Activated CD8-positive, alpha-beta memory T cell treated with anti-CD3 and anti-CD28 coated beads, Interleukin-2, amount 10 ng/mL, durations not matched to agents 7 days and 5 days (primary cell): ENCODE measurements at regions not wholly inside any gene's neighbourhood (a gene's known extent, or its start where the extent isn't known, plus 50 kb on each side); places are given as distances from the start of the nearest gene placed in this dataset.
"Not testable (repeated sequence)": the region's sequence is repeated elsewhere in the genome, so short reads cannot be mapped to it uniquely, and the experiment has no call there.

ENCODE experiments used
- ATAC-seq: fragments of 150-1000 bp; cut with Tn5 transposase; one replicate; pipeline ENCODE4 v1.10.0; 2021; ENCODE audit warnings: moderate library complexity
- CTCF ChIA-PET: fragments of 350-600 bp; sonication (Branson Sonifier 250); formaldehyde crosslinking; loops from one replicate; lab custom pipeline; 2021; ENCODE audit warnings: antibody characterized with exemption; lab: Charles Lee
- DNase-seq: peaks from one replicate; pipeline ENCODE4 v3.0.0-alpha.2; 2020
- H3K27ac Mint-ChIP-seq: one replicate; pipeline ENCODE4 v1.8.0; 2021; ENCODE audit warnings: mild to moderate bottlenecking, mixed read lengths
- H3K27me3 Mint-ChIP-seq: one replicate; pipeline ENCODE4 v1.8.0; 2021; ENCODE audit warnings: mixed read lengths
- H3K36me3 Mint-ChIP-seq: one replicate; pipeline ENCODE4 v1.8.0; 2021; ENCODE audit warnings: mild to moderate bottlenecking, mixed read lengths
- H3K4me1 Mint-ChIP-seq: one replicate; pipeline ENCODE4 v1.8.0; 2021; ENCODE audit warnings: mixed read lengths
- H3K4me3 Mint-ChIP-seq: one replicate; pipeline ENCODE4 v1.8.0; 2021; ENCODE audit warnings: mild to moderate bottlenecking, moderate library complexity, mixed read lengths
- H3K9me3 Mint-ChIP-seq: one replicate; pipeline ENCODE4 v1.8.0; 2022; ENCODE audit warnings: low read depth, mixed read lengths

- ATAC-seq, result no peak
- H3K9me3 Mint-ChIP-seq, result peaks cover 8% of the 10 kb centered on the region
- no peak overlapping the region for H3K4me3 Mint-ChIP-seq
- no peaks in the 10 kb centered on the region for H3K36me3 Mint-ChIP-seq
- DNase-seq, result no peak
- CTCF ChIA-PET, result no interaction called here
- H3K27me3 Mint-ChIP-seq, result no peaks in the 10 kb centered on the region
- H3K4me1 Mint-ChIP-seq, result no peaks in the 10 kb centered on the region
- H3K27ac Mint-ChIP-seq, result no peak overlapping the region
Observed at GRCh38 chr16:7834771-7835431, 502.3 kb downstream of the RBFOX1 start.

- Mint-ChIP-seq H3K27me3 (no peaks in the 10 kb centered on the region), H3K36me3 (no peaks in the 10 kb centered on the region), H3K4me1 (no peaks in the 10 kb centered on the region), H3K4me3 (no peak overlapping the region), H3K9me3 (peaks cover 4% of the 10 kb centered on the region), H3K27ac (no peak overlapping the region)
- CTCF ChIA-PET, result no interaction called here
- DNase-seq, result no peak
- ATAC-seq, result no peak
Observed at GRCh38 chr16:7820816-7821215, 488.2 kb downstream of the RBFOX1 start.

DNA sequence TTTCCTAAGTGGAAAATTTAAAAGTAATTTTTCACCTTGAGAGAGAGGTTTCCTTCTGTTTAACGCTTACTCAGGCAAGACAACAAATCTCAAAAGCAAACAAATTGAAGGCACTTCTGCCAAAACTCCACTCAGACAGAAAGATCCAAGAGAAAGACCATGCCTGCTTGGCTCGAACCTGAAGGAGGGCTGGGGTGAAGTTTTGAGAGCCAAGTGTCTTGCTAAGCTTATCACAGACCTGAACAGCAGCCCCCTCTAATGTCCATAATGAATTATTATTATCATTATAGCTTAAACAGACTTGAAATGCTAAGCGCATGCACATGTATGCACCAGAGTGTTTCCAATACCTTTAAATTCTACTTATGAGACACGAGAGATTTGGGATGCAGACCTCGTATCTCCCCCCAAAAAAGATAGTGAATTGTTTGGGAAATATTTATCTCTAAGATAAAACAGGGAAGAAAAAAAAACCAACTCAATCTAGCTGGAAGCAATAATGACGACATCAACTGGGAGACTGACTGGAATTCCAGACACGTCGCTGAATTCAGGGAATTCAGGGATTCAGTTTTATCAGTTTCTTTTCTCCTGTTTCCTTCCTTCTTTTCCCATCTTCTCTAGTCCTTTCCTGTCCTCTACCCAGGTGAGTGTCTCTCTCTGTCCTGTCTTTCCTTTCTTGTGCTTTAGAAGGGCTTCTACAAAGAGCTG lies 473.2 kb downstream of the RBFOX1 start:
- Mint-ChIP-seq H3K4me1 (no peaks in the 10 kb centered on the region), H3K27ac (no peak overlapping the region), H3K9me3 (peaks cover under 1% of the 10 kb centered on the region), H3K36me3 (no peaks in the 10 kb centered on the region), H3K4me3 (no peak overlapping the region), H3K27me3 (no peaks in the 10 kb centered on the region)
- ATAC-seq, result no peak
- DNase-seq, result no peak
- CTCF ChIA-PET, result no interaction called here

- Mint-ChIP-seq H3K4me1 (no peaks in the 10 kb centered on the region), H3K27me3 (no peaks in the 10 kb centered on the region)
- ATAC-seq, result no peak
Observed at GRCh38 chr16:7804635-7805195, 472.1 kb downstream of the RBFOX1 start.

GRCh38 chr16:7792346-7792745 lies 459.7 kb downstream of the RBFOX1 start:
- Mint-ChIP-seq H3K9me3 (peaks cover 4% of the 10 kb centered on the region), H3K36me3 (no peaks in the 10 kb centered on the region), H3K4me1 (no peaks in the 10 kb centered on the region), H3K27ac (no peak overlapping the region), H3K27me3 (no peaks in the 10 kb centered on the region), H3K4me3 (no peak overlapping the region)
- ATAC-seq (no peak), DNase-seq (no peak)
- CTCF ChIA-PET, result no interaction called here

More at GRCh38 chr16:7804635-7805195, 472.1 kb downstream of the RBFOX1 start:
- no peak overlapping the region for H3K4me3 Mint-ChIP-seq
- peaks cover 2% of the 10 kb centered on the region for H3K9me3 Mint-ChIP-seq
- H3K36me3 Mint-ChIP-seq, result no peaks in the 10 kb centered on the region
- no peak overlapping the region for H3K27ac Mint-ChIP-seq
- CTCF ChIA-PET, result no interaction called here
- DNase-seq, result no peak

GRCh38 chr16:7791028-7791590 lies 458.5 kb downstream of the RBFOX1 start:
- no peaks in the 10 kb centered on the region for H3K36me3 Mint-ChIP-seq
- H3K9me3 Mint-ChIP-seq, result peaks cover 4% of the 10 kb centered on the region
- H3K4me3 Mint-ChIP-seq, result no peak overlapping the region
- no peaks in the 10 kb centered on the region for H3K4me1 Mint-ChIP-seq
- H3K27me3 Mint-ChIP-seq, result no peaks in the 10 kb centered on the region
- no peak for ATAC-seq
- H3K27ac Mint-ChIP-seq, result no peak overlapping the region
- no peak for DNase-seq
- CTCF ChIA-PET, result no interaction called here

DNA sequence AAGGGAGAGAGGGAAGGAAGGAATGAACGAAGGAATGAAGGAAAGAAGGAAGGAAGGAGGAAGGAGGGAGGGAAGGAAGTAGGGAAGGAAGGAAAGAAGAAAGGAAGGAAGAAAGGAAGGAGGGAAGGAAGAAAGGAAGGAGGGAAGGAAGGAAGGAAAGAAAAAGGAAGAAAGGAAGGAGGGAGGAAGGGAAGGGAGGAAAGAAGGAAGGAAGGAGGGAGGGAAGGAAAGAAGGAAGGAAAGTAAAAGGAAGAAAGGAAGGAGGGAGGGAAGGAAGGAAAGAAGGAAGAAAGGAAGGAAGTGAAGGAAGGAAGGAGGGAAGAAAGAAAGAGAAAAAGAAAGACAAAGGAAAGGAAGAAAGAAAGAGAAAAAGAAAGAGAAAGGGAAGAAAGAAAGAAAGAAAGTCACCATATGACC lies 442.4 kb downstream of the RBFOX1 start:
- no peak for DNase-seq
- Mint-ChIP-seq H3K27ac (no peak overlapping the region), H3K27me3 (no peaks in the 10 kb centered on the region), H3K36me3 (no peaks in the 10 kb centered on the region), H3K9me3 (peaks cover 26% of the 10 kb centered on the region), H3K4me3 (no peak overlapping the region), H3K4me1 (no peaks in the 10 kb centered on the region)
- CTCF ChIA-PET, result no interaction called here
- no peak for ATAC-seq

GRCh38 chr16:7772722-7773121 lies 440.1 kb downstream of the RBFOX1 start:
- no peak overlapping the region for H3K27ac Mint-ChIP-seq
- no peaks in the 10 kb centered on the region for H3K36me3 Mint-ChIP-seq
- no peaks in the 10 kb centered on the region for H3K4me1 Mint-ChIP-seq
- ATAC-seq (no peak), DNase-seq (no peak)
- no peaks in the 10 kb centered on the region for H3K27me3 Mint-ChIP-seq
- H3K4me3 Mint-ChIP-seq, result no peak overlapping the region
- H3K9me3 Mint-ChIP-seq, result peaks cover 21% of the 10 kb centered on the region
- CTCF ChIA-PET, result no interaction called here

DNA sequence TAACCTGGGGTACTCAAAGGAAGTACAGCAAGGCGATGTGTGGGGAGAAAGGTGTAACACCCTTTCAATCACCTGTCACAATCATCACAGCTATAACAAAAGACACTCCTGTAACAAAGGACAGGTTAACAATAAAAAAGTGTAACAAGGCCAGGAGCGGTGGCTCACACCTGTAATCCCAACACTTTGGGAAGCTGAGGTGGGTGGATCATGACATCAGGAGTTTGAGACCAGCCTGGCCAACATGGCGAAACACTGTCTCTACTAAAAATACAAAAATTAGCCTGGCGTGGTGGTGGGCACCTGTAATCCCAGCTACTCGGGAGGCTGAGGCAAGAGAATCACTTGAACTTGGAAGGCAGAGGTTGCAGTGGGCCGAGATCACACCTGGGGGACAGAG lies 436.4 kb downstream of the RBFOX1 start:
- DNase-seq, H3K27ac Mint-ChIP-seq, H3K4me1 Mint-ChIP-seq, ATAC-seq, H3K27me3 Mint-ChIP-seq, H3K36me3 Mint-ChIP-seq, H3K4me3 Mint-ChIP-seq, CTCF ChIA-PET: not testable (repeated sequence)
- peaks cover 14% of the 10 kb centered on the region for H3K9me3 Mint-ChIP-seq

DNA sequence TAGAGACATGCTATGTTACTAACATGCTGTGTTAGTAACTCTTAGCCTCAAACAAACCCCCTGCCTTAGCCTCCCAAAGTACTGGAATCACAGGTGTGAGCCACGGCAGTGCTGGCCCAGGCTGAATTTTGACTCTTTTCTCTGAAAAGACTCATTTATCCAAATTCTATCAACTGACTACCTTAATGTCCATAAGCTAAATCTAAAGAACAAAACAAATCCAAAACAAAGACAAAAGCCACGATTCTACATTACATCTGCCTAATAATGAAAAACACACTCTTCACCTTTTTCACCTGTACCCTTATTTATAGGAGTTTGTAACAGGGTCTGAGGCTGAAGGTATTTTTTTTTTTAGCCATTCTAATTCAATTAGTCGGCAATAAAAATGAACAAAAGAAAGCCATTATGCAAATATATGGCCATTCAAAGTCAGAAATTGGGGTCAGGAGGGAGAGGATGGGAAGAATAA lies 432.5 kb downstream of the RBFOX1 start:
- CTCF ChIA-PET, result no interaction called here
- Mint-ChIP-seq H3K4me1 (no peaks in the 10 kb centered on the region), H3K27ac (no peak overlapping the region), H3K27me3 (no peaks in the 10 kb centered on the region), H3K9me3 (peaks cover 7% of the 10 kb centered on the region), H3K36me3 (no peaks in the 10 kb centered on the region), H3K4me3 (no peak overlapping the region)
- DNase-seq (no peak), ATAC-seq (no peak)

DNA sequence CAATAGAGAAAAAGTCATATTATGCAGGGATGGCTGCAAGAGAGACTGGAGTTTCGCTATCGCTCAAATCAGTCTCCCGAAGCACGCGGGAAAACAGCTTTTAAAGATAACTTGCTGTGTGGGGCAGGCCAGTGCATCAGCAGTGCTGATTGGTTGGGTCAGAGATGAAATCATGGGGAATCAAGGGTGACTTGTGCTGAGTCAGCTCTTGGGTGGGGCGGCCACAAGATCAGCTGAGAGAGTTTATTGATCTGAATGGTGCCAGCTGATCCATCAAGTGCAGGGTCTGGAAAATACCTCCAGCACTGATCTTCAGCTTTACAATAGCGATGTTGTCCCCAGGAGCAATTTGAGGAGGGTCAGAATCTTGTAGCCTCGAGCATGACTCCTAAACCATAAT lies 430.5 kb downstream of the RBFOX1 start:
- ATAC-seq (no peak), DNase-seq (no peak)
- Mint-ChIP-seq H3K9me3 (peaks cover 9% of the 10 kb centered on the region), H3K27me3 (no peaks in the 10 kb centered on the region), H3K27ac (no peak overlapping the region), H3K4me1 (no peaks in the 10 kb centered on the region), H3K4me3 (no peak overlapping the region), H3K36me3 (no peaks in the 10 kb centered on the region)
- CTCF ChIA-PET, result no interaction called here
